Breast epithelium (tissue), 4 donors: ENCODE measurements at regions not wholly inside any gene's neighbourhood (a gene's known extent, or its start where the extent isn't known, plus 50 kb on each side); places are given as distances from the start of the nearest gene placed in this dataset.

Source experiments
- DNase-seq, 2 donors: peaks; one replicate each; pipeline ENCODE4 v3.0.0-alpha.2; 2019; ENCODE audit warnings: low spot score in 2 of 2
- H3K27ac ChIP-seq, 2 donors: fragments of 200-600 bp; sonication (generic) in 1 of 2; one replicate each; pipeline ENCODE4 v1.5.1; 2016 to 2019; ENCODE audit warnings: mild to moderate bottlenecking in 1 of 2
- H3K27me3 ChIP-seq, 2 donors: fragments of 200-600 bp; sonication (generic) in 1 of 2; one replicate each; pipeline versions ENCODE4 v1.5.1 to v1.6.0; 2017 to 2019; ENCODE audit warnings: control low read depth in 1 of 2, mild to moderate bottlenecking in 1 of 2
- H3K36me3 ChIP-seq: fragments of 200-600 bp; one replicate; pipeline ENCODE4 v1.5.1; 2019
- H3K4me1 ChIP-seq, 2 donors: fragments of 200-600 bp; sonication (generic); one replicate each; pipeline ENCODE4 v1.5.1; 2016 to 2019; ENCODE audit warnings: control low read depth in 1 of 2
- H3K4me3 ChIP-seq, 3 donors: fragments of 200-600 bp; sonication (generic); 1 replicate in 2 of 3; 2 replicates in 1 of 3; pipeline ENCODE4 v1.5.1; 2016 to 2019; ENCODE audit warnings: mild to moderate bottlenecking in 3 of 3, moderate library complexity in 2 of 3
- H3K9me3 ChIP-seq, 2 donors: fragments of 200-600 bp; sonication (generic) in 1 of 2; one replicate each; pipeline ENCODE4 v1.5.1; 2016 to 2019; ENCODE audit warnings: control low read depth in 1 of 2
- POLR2A ChIP-seq: fragments of 450-650 bp; IDR thresholded peaks from one replicate; pipeline ENCODE4 v1.6.1; 2016; ENCODE audit warnings: antibody characterized with exemption, mild to moderate bottlenecking, moderate library complexity
- POLR2AphosphoS5 ChIP-seq, 3 donors: sonication (generic); formaldehyde crosslinking; IDR thresholded peaks; one replicate each; pipeline ENCODE4 v1.6.1; 2017; ENCODE audit warnings: antibody characterized with exemption in 3 of 3
- intact Hi-C: fragments of 100-400 bp; cut with DNase I; formaldehyde crosslinking; loops from one replicate; pipeline ENCODE4 v1.15.1; 2023; ENCODE audit warnings: low total_unique reads
- TF ChIP-seq, protein P1 (sequence below), 3 donors: fragments of 450-650 bp; IDR thresholded peaks; one replicate each; pipeline ENCODE4 v1.5.1; 2016 to 2017; ENCODE audit warnings: antibody characterized with exemption in 3 of 3, mild to moderate bottlenecking in 3 of 3, moderate library complexity in 3 of 3

DNA sequence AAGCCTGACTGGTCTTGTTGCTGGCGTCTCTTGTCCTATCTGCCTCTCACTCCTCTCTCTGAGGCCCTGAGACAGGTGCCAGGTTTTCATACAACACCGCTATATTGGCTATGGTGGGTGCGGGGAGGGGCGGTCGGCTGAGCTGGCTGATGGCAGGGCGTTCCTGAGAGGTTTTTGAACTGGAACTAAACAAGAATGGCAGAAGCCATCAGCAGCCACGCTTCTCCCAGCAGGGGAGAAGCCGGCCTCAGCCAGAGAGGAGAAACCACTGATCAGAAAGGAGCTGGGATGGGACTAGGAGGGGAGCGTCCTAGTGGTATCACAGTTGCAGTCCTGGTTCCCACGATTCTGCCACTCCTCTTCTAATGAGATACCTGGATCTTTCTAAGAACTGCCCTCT is 89.9 kb upstream of the PRR23E start:
- TF ChIP-seq POLR2A: no peak
- H3K9me3 ChIP-seq: no peaks in the 10 kb centered on the region
- no peaks in the 10 kb centered on the region for H3K4me1 ChIP-seq
- H3K27ac ChIP-seq: no peak overlapping the region
- H3K27me3 ChIP-seq: peaks cover 0 to 8% of the 10 kb centered on the region in 2 donors
- no peaks in the 10 kb centered on the region for H3K36me3 ChIP-seq
- intact Hi-C loops: no loop called here
- peak in 1 of 2 donors; percentile 40 for DNase-seq
- no peak overlapping the region for H3K4me3 ChIP-seq

DNA sequence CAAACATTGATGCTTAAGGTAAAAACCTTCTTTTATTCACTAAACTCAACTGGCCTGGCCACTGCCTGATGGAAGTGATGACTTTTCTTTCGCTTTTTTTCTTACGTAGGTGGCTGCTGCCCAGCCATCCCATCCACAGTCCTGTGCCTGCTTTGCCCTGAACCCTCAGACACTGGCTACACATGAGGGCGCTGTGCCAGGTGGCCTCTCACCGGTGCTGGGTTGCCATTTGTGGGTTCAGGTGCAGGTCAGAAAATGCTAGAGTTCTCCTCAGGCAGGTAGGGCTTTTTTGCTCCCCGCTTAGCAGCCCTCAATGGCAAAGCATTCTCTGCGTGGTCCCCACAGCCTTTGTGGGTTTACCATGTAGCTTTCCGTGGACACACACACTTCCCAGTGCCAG is 88.3 kb upstream of the PRR23E start:
- H3K4me1 ChIP-seq: no peaks in the 10 kb centered on the region
- no peak overlapping the region for H3K27ac ChIP-seq
- no peaks in the 10 kb centered on the region for H3K9me3 ChIP-seq
- no peaks in the 10 kb centered on the region for H3K36me3 ChIP-seq
- DNase-seq: peak in 1 of 2 donors; percentile 28
- peaks cover 0 to 8% of the 10 kb centered on the region in 2 donors for H3K27me3 ChIP-seq
- H3K4me3 ChIP-seq: no peak overlapping the region
- TF ChIP-seq, protein P1, sequence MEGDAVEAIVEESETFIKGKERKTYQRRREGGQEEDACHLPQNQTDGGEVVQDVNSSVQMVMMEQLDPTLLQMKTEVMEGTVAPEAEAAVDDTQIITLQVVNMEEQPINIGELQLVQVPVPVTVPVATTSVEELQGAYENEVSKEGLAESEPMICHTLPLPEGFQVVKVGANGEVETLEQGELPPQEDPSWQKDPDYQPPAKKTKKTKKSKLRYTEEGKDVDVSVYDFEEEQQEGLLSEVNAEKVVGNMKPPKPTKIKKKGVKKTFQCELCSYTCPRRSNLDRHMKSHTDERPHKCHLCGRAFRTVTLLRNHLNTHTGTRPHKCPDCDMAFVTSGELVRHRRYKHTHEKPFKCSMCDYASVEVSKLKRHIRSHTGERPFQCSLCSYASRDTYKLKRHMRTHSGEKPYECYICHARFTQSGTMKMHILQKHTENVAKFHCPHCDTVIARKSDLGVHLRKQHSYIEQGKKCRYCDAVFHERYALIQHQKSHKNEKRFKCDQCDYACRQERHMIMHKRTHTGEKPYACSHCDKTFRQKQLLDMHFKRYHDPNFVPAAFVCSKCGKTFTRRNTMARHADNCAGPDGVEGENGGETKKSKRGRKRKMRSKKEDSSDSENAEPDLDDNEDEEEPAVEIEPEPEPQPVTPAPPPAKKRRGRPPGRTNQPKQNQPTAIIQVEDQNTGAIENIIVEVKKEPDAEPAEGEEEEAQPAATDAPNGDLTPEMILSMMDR (IDR thresholded peaks at IDR 0.05): no peak
- TF ChIP-seq POLR2AphosphoS5 (IDR thresholded peaks at IDR 0.05) (no peak), POLR2A (no peak)
- intact Hi-C loops: no loop called here

DNA sequence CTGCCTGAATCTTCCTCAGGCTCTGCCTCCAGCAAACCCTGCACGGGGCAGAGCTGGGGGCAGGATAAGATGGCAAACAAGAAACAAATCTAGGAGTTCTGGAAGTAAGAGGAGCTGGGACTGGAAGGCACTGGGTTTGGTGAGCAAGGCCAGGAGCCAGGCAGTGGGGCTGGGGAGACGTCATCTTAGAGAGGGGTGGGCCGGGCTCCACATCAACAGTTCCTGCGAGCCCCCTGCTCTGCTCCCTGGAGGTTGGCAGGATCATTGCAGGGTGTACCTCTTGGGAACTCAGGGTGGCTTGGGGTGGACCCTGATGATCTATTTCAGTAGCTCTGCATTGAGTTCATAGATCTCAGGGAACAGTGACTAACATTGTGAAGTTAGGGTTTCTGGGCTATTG is 87.3 kb upstream of the PRR23E start:
- TF ChIP-seq POLR2AphosphoS5 (IDR thresholded peaks at IDR 0.05): no peak
- Histone ChIP-seq H3K4me1 (no peaks in the 10 kb centered on the region), H3K4me3 (no peak overlapping the region), H3K27me3 (peaks cover 0 to 5% of the 10 kb centered on the region in 2 donors), H3K36me3 (no peaks in the 10 kb centered on the region), H3K9me3 (no peaks in the 10 kb centered on the region), H3K27ac (no peak overlapping the region)
- DNase-seq: peak in 1 of 2 donors; percentile 28
- intact Hi-C loops: loop anchor here (1.0 kb wide), 1 partner anchor 46 kb away; no protein-coding TSS in a partner anchor

DNA sequence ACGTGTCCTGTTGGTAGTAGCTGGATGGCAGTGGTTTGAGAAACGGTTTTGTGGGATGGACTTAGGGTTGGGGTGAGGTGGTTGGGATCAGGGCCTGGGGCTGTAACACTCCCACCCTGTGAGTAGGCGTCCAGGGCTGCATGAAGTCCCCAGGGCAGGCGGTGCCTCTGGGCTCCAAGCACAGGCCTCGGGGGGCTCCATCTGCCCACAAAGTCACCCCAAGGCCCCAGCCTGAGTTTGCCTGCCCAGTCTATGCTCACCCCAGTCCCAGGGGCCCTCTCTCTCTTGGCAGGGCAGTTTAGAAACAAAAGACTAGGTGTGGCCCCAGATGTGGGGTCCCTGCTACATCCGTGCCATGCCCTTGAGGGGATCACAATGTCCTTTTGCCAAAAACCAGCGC is 86.9 kb upstream of the PRR23E start:
- peak in 1 of 2 donors; percentile 31 for DNase-seq
- Histone ChIP-seq H3K9me3 (peaks cover 0 to under 1% of the 10 kb centered on the region in 2 donors), H3K36me3 (no peaks in the 10 kb centered on the region), H3K4me1 (no peaks in the 10 kb centered on the region), H3K27ac (no peak overlapping the region), H3K27me3 (peaks cover 0 to under 1% of the 10 kb centered on the region in 2 donors), H3K4me3 (no peak overlapping the region)
- TF ChIP-seq POLR2AphosphoS5 (IDR thresholded peaks at IDR 0.05): no peak
- TF ChIP-seq, protein P1 (IDR thresholded peaks at IDR 0.05): no peak
- no peak for TF ChIP-seq POLR2A
- intact Hi-C loops: no loop called here

DNA sequence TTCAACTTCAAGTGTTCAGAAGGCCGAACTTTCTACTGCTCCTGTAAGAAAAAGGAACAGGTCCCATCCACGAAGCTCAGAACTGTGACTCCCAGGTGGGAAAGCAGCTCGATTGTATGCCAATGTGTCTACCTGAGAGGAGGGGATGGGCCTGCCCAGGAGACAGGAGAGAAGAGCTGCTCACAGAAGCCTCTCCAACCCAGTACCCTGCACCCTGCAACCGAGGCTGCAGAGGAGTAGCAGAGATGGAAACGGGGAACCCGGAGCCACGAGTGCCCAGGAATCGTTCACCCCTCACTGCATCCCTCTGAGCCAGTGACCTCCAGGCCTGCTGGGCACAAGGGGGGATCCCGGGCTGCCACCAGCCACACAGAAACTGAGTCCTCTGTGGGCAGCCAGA is 86.5 kb upstream of the PRR23E start:
- no peaks in the 10 kb centered on the region for H3K36me3 ChIP-seq
- H3K9me3 ChIP-seq: peaks cover 4% of the 10 kb centered on the region in 2 donors
- no peak for TF ChIP-seq POLR2A
- TF ChIP-seq, protein P1 (IDR thresholded peaks at IDR 0.05): no peak
- TF ChIP-seq POLR2AphosphoS5 (IDR thresholded peaks at IDR 0.05): no peak
- H3K4me3 ChIP-seq: no peak overlapping the region
- no peak overlapping the region for H3K27ac ChIP-seq
- H3K27me3 ChIP-seq: no peaks in the 10 kb centered on the region
- DNase-seq: peak in 1 of 2 donors; percentile 27
- intact Hi-C loops: no loop called here
- no peaks in the 10 kb centered on the region for H3K4me1 ChIP-seq

DNA sequence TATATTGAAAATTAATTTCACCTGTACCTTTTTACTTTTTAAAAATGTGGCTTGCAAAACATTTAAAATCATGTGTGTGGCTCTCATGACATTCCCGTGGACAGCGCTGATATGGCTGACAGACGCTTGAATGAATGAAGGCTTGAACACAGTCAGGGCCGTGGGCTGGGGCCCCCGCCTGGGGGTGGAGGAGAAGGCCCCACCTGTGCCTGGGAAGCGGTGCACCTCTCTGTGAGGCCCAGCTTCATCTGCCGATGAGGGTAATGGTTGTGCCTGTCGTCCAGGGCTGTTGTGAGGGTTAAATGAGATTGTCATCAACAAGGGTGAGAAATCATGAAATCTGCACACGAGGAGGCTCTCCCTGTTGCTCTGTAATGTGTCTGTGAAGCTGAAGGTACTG is 85.9 kb upstream of the PRR23E start:
- H3K36me3 ChIP-seq: no peaks in the 10 kb centered on the region
- TF ChIP-seq POLR2A (no peak), POLR2AphosphoS5 (IDR thresholded peaks at IDR 0.05) (no peak)
- TF ChIP-seq, protein P1 (IDR thresholded peaks at IDR 0.05): no peak
- no peak overlapping the region for H3K27ac ChIP-seq
- H3K4me1 ChIP-seq: no peaks in the 10 kb centered on the region
- H3K4me3 ChIP-seq: no peak overlapping the region
- no peak for DNase-seq
- peaks cover 7 to 9% of the 10 kb centered on the region in 2 donors for H3K9me3 ChIP-seq
- no peaks in the 10 kb centered on the region for H3K27me3 ChIP-seq
- intact Hi-C loops: no loop called here
